ENCODE measurements at regions not wholly inside any gene's neighbourhood (a gene's known extent, or its start where the extent isn't known, plus 50 kb on each side); places are given as distances from the start of the nearest gene placed in this dataset.

- no peak for TF ChIP-seq CTCF (conservative IDR thresholded peaks at IDR 0.05; ENCODE audit: low read length)
- no peak for TF ChIP-seq EZH2phosphoT487 (IDR thresholded peaks at IDR 0.05; ENCODE audit: borderline replicate concordance)
Observed at GRCh38 chr16:52743707-52744106, 196.8 kb upstream of the TOX3 start.

All from Loucy (cell line).